ENCODE measurements at regions not wholly inside any gene's neighbourhood (a gene's known extent, or its start where the extent isn't known, plus 50 kb on each side); places are given as distances from the start of the nearest gene placed in this dataset.
"Not testable (repeated sequence)": the region's sequence is repeated elsewhere in the genome, so short reads cannot be mapped to it uniquely, and the experiment has no call there.

DNA sequence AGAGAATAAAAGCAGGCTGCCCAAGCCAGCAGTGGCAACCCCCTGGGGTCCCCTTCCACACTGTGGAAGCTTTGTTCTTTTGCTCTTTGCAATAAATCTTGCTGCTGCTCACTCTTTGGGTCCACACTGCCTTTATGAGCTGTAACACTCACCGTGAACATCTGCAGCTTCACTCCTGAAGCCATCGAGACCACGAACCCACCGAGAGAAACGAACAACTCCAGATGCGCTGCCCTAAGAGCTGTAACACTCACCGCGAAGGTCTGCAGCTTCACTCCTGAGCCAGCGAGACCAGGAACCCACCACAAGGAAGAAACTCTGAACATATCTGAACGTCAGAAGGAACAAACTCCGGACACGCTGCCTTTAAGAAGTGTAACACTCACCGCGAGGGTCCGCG lies 1252.9 kb downstream of the STIM2 start:
- not testable (repeated sequence) for H2AK5ac ChIP-seq (ENCODE audit: low read length); H3K4me3 ChIP-seq (ENCODE audit: low read length); H3K4me1 ChIP-seq (ENCODE audit: control insufficient read depth, low read depth, low read length); H3K79me1 ChIP-seq (ENCODE audit: low read length); H3K9ac ChIP-seq (ENCODE audit: low read length); H3K36me3 ChIP-seq (ENCODE audit: control insufficient read depth, insufficient read depth, low read length); H3K27me3 ChIP-seq (ENCODE audit: insufficient read depth, low read length, poor library complexity); H3K4ac ChIP-seq (ENCODE audit: low read depth, low read length); H4K5ac ChIP-seq (ENCODE audit: low read length); H3K18ac ChIP-seq (ENCODE audit: low read length); H3K4me2 ChIP-seq (ENCODE audit: low read length); H3K23ac ChIP-seq (ENCODE audit: low read length); DNase-seq; H3K56ac ChIP-seq (ENCODE audit: low read length); H2BK5ac ChIP-seq (ENCODE audit: low read length); H3K27ac ChIP-seq (ENCODE audit: low read depth, low read length); H4K8ac ChIP-seq (ENCODE audit: low read depth, low read length); H3K79me2 ChIP-seq (ENCODE audit: control insufficient read depth, insufficient read depth, low read length); H2BK15ac ChIP-seq (replicated peaks; ENCODE audit: low read depth); H2BK120ac ChIP-seq (ENCODE audit: low read depth, low read length)
- no CpG with 5 or more reads among the region's 16 CpGs for WGBS (ENCODE audit: extremely low coverage, insufficient coverage, low lambda C conversion rate)

DNA sequence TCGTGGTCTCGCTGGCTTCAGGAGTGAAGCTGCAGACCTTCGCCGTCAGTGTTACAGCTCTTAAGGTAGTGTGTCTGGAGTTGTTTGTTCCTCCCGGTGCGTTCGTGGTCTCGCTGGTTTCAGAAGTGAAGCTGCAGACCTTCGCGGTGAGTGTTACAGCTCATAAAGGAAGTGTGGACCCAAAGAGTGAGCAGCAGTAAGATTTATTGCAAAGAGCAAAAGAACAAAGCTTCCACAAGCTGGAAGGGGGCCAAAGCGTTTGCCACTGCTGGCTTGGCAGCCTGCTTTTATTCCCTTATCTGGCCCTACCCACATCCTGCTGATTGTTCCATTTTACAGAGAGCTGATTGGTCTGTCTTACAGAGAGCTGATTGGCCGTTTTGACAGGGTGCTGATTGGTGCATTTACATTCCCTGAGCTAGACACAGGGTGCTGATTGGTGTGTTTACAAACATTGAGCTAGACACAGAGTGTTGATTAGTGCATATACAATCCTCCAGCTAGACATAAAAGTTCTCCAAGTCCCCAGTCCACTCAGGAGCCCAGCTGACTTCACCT lies 1256.0 kb downstream of the STIM2 start:
- H3K27ac ChIP-seq (ENCODE audit: low read depth, low read length); H3K4me1 ChIP-seq (ENCODE audit: control insufficient read depth, low read depth, low read length); H4K8ac ChIP-seq (ENCODE audit: low read depth, low read length); H3K56ac ChIP-seq (ENCODE audit: low read length); H3K79me2 ChIP-seq (ENCODE audit: control insufficient read depth, insufficient read depth, low read length); DNase-seq; H3K4me3 ChIP-seq (ENCODE audit: low read length); H3K23ac ChIP-seq (ENCODE audit: low read length); H3K27me3 ChIP-seq (ENCODE audit: insufficient read depth, low read length, poor library complexity); H3K4ac ChIP-seq (ENCODE audit: low read depth, low read length); H2BK120ac ChIP-seq (ENCODE audit: low read depth, low read length); H2BK15ac ChIP-seq (replicated peaks; ENCODE audit: low read depth); H4K5ac ChIP-seq (ENCODE audit: low read length); H3K79me1 ChIP-seq (ENCODE audit: low read length); H3K18ac ChIP-seq (ENCODE audit: low read length); H2BK5ac ChIP-seq (ENCODE audit: low read length); H3K36me3 ChIP-seq (ENCODE audit: control insufficient read depth, insufficient read depth, low read length); H2AK5ac ChIP-seq (ENCODE audit: low read length); H3K4me2 ChIP-seq (ENCODE audit: low read length); H3K9ac ChIP-seq (ENCODE audit: low read length): not testable (repeated sequence)
- no CpG with 5 or more reads among the region's 12 CpGs for WGBS (ENCODE audit: extremely low coverage, insufficient coverage, low lambda C conversion rate)

DNA sequence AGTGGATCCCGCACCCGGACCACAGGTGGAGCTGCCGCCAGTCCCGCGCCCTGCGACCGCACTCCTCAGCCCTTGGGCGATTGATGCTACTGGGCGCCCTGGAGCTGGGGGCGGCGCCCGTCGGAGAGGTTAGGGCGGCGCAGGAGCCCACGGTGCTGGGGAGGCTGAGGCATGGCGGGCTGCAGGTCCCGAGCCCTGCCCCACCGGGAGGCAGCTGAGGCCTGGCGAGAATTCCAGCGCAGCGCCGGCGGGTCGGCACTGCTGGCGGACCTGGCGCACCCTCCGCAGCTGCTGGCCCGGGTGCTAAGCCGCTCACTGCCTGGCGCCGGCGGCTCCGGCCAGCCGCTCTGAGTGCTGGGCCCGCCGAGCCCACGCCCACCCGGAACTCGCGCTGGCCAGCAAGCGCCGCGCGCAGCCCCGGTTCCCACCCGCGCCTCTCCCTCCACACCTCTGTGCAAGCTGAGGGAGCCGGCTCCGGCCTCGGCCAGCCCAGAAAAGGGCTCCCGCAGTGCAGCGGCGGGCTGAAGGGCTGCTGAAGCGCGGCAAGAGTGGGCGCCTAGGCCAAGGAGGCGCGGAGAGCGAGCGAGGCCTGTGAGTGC lies 1256.5 kb downstream of the STIM2 start:
- Histone ChIP-seq H3K4me2 (ENCODE audit: low read length) (no peak overlapping the region), H3K23ac (ENCODE audit: low read length) (no peak overlapping the region), H3K18ac (ENCODE audit: low read length) (no peak overlapping the region), H3K9ac (ENCODE audit: low read length) (no peak overlapping the region), H3K4me1 (ENCODE audit: control insufficient read depth, low read depth, low read length) (no peaks in the 10 kb centered on the region), H2AK5ac (ENCODE audit: low read length) (no peak overlapping the region), H3K4me3 (ENCODE audit: low read length) (no peak overlapping the region), H3K4ac (ENCODE audit: low read depth, low read length) (no peak overlapping the region), H3K79me2 (ENCODE audit: control insufficient read depth, insufficient read depth, low read length) (no peaks in the 10 kb centered on the region), H2BK5ac (ENCODE audit: low read length) (no peak overlapping the region), H3K36me3 (ENCODE audit: control insufficient read depth, insufficient read depth, low read length) (no peaks in the 10 kb centered on the region), H2BK120ac (ENCODE audit: low read depth, low read length) (no peak overlapping the region), H2BK15ac (replicated peaks; ENCODE audit: low read depth) (no peak overlapping the region), H4K8ac (ENCODE audit: low read depth, low read length) (no peak overlapping the region), H3K27ac (ENCODE audit: low read depth, low read length) (no peak overlapping the region), H3K56ac (ENCODE audit: low read length) (no peak overlapping the region), H3K79me1 (ENCODE audit: low read length) (no peaks in the 10 kb centered on the region), H4K5ac (ENCODE audit: low read length) (no peak overlapping the region), H3K27me3 (ENCODE audit: insufficient read depth, low read length, poor library complexity) (no peaks in the 10 kb centered on the region)
- DNase-seq: no peak
- WGBS (ENCODE audit: extremely low coverage, insufficient coverage, low lambda C conversion rate): no CpG with 5 or more reads among the region's 61 CpGs

DNA sequence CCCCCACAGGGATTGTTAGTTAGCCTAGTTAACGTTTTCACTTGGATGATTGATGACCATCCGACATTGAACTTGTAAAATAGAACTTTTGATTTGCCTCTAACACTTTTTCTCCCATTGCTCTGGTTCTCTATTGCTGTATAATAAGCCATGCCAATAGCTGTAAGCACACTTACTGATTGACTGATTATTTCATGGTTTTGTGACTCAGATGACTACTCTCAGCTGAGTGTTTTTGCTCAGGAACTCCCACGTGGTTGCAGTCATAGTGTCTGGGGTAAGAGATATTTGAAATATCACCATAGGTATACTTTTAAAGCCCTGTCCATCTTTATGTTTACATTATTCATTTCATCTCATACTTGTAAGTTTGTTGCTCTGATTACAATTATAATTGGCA lies 1285.5 kb downstream of the STIM2 start:
- Histone ChIP-seq H3K27me3 (ENCODE audit: insufficient read depth, low read length, poor library complexity) (no peaks in the 10 kb centered on the region), H3K56ac (ENCODE audit: low read length) (no peak overlapping the region), H2BK15ac (replicated peaks; ENCODE audit: low read depth) (no peak overlapping the region), H3K79me1 (ENCODE audit: low read length) (no peaks in the 10 kb centered on the region), H2AK5ac (ENCODE audit: low read length) (no peak overlapping the region), H4K5ac (ENCODE audit: low read length) (no peak overlapping the region), H4K8ac (ENCODE audit: low read depth, low read length) (no peak overlapping the region), H3K27ac (ENCODE audit: low read depth, low read length) (no peak overlapping the region), H3K36me3 (ENCODE audit: control insufficient read depth, insufficient read depth, low read length) (no peaks in the 10 kb centered on the region), H3K4me3 (ENCODE audit: low read length) (no peak overlapping the region), H2BK5ac (ENCODE audit: low read length) (no peak overlapping the region), H3K18ac (ENCODE audit: low read length) (no peak overlapping the region), H3K4me1 (ENCODE audit: control insufficient read depth, low read depth, low read length) (no peaks in the 10 kb centered on the region), H2BK120ac (ENCODE audit: low read depth, low read length) (no peak overlapping the region), H3K23ac (ENCODE audit: low read length) (no peak overlapping the region), H3K79me2 (ENCODE audit: control insufficient read depth, insufficient read depth, low read length) (no peaks in the 10 kb centered on the region), H3K4me2 (ENCODE audit: low read length) (no peak overlapping the region), H3K9ac (ENCODE audit: low read length) (no peak overlapping the region), H3K4ac (ENCODE audit: low read depth, low read length) (no peak overlapping the region)
- no CpG with 5 or more reads among the region's 3 CpGs for WGBS (ENCODE audit: extremely low coverage, insufficient coverage, low lambda C conversion rate)
- DNase-seq: no peak

DNA sequence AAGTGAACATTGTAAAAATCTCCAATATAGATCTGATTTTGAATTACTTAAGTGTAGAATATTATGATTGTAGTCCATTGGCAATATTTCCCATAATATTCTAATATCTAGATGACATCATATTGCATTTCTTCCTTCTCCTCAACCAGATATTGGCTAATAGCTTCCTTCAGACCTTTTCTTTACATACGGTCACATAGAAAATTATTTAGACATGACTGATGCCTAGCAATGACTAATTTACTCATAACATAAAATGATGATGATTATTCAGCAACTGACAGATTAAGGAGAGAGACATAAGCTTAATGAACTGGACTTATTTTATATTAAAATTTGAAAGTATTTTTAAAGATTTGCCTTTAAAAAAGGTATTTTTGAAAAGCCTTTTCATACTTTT lies 1287.6 kb downstream of the STIM2 start:
- Histone ChIP-seq H3K4me3 (ENCODE audit: low read length) (no peak overlapping the region), H3K56ac (ENCODE audit: low read length) (no peak overlapping the region), H3K27ac (ENCODE audit: low read depth, low read length) (no peak overlapping the region), H2BK120ac (ENCODE audit: low read depth, low read length) (no peak overlapping the region), H4K8ac (ENCODE audit: low read depth, low read length) (no peak overlapping the region), H3K36me3 (ENCODE audit: control insufficient read depth, insufficient read depth, low read length) (no peaks in the 10 kb centered on the region), H3K79me1 (ENCODE audit: low read length) (no peaks in the 10 kb centered on the region), H4K5ac (ENCODE audit: low read length) (no peak overlapping the region), H3K18ac (ENCODE audit: low read length) (no peak overlapping the region), H3K27me3 (ENCODE audit: insufficient read depth, low read length, poor library complexity) (no peaks in the 10 kb centered on the region), H3K4me2 (ENCODE audit: low read length) (no peak overlapping the region), H3K4me1 (ENCODE audit: control insufficient read depth, low read depth, low read length) (no peaks in the 10 kb centered on the region), H3K23ac (ENCODE audit: low read length) (no peak overlapping the region), H2BK5ac (ENCODE audit: low read length) (no peak overlapping the region), H3K79me2 (ENCODE audit: control insufficient read depth, insufficient read depth, low read length) (no peaks in the 10 kb centered on the region), H3K4ac (ENCODE audit: low read depth, low read length) (no peak overlapping the region), H2BK15ac (replicated peaks; ENCODE audit: low read depth) (no peak overlapping the region), H3K9ac (ENCODE audit: low read length) (no peak overlapping the region), H2AK5ac (ENCODE audit: low read length) (no peak overlapping the region)
- WGBS (ENCODE audit: extremely low coverage, insufficient coverage, low lambda C conversion rate): no CpG with 5 or more reads among the region's 1 CpG
- DNase-seq: no peak

DNA sequence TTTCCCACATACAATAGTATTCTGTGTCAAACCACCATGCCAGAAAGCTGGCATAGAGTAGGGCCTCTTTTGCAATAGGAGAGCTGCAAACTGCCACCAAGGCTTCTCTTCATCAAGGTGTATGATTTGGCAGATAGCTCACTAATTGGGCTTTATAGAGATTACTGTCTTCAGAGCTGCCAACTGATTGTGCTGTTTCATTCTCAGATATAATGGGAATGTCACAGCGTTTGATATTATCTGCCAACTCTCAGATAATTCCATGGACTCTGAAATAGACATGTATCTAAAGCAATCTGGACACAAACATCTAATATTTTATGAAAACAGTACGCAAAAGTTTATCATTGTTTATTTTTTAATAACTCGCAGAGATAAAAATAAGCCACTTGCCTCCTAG lies 1289.1 kb downstream of the STIM2 start:
- no peaks in the 10 kb centered on the region for H3K79me2 ChIP-seq (ENCODE audit: control insufficient read depth, insufficient read depth, low read length)
- H3K4me3 ChIP-seq (ENCODE audit: low read length): no peak overlapping the region
- H3K4me2 ChIP-seq (ENCODE audit: low read length): no peak overlapping the region
- H3K27ac ChIP-seq (ENCODE audit: low read depth, low read length): no peak overlapping the region
- no peak for DNase-seq
- H4K5ac ChIP-seq (ENCODE audit: low read length): no peak overlapping the region
- H3K79me1 ChIP-seq (ENCODE audit: low read length): no peaks in the 10 kb centered on the region
- H2AK5ac ChIP-seq (ENCODE audit: low read length): no peak overlapping the region
- no peaks in the 10 kb centered on the region for H3K4me1 ChIP-seq (ENCODE audit: control insufficient read depth, low read depth, low read length)
- H3K56ac ChIP-seq (ENCODE audit: low read length): no peak overlapping the region
- no peak overlapping the region for H3K23ac ChIP-seq (ENCODE audit: low read length)
- no CpG with 5 or more reads among the region's 3 CpGs for WGBS (ENCODE audit: extremely low coverage, insufficient coverage, low lambda C conversion rate)
- H2BK5ac ChIP-seq (ENCODE audit: low read length): no peak overlapping the region
- no peaks in the 10 kb centered on the region for H3K27me3 ChIP-seq (ENCODE audit: insufficient read depth, low read length, poor library complexity)
- no peaks in the 10 kb centered on the region for H3K36me3 ChIP-seq (ENCODE audit: control insufficient read depth, insufficient read depth, low read length)
- no peak overlapping the region for H3K18ac ChIP-seq (ENCODE audit: low read length)
- no peak overlapping the region for H4K8ac ChIP-seq (ENCODE audit: low read depth, low read length)
- H2BK15ac ChIP-seq (replicated peaks; ENCODE audit: low read depth): no peak overlapping the region
- no peak overlapping the region for H3K4ac ChIP-seq (ENCODE audit: low read depth, low read length)
- no peak overlapping the region for H2BK120ac ChIP-seq (ENCODE audit: low read depth, low read length)
- H3K9ac ChIP-seq (ENCODE audit: low read length): no peak overlapping the region

Data from mesendoderm (in vitro differentiated cells).